IMR-90 (cell line): ENCODE measurements at regions not wholly inside any gene's neighbourhood (a gene's known extent, or its start where the extent isn't known, plus 50 kb on each side); places are given as distances from the start of the nearest gene placed in this dataset.

Experiments
- ATAC-seq: fragments of 200-7000 bp; cut with Tn5 transposase; 2 replicates; pipeline ENCODE4 v1.9.1; 2020; ENCODE audit warnings: low read depth, mild to moderate bottlenecking, moderate library complexity
- BruUV-seq: library from RNA; stranded (reverse); fragments of 400-500 nt; replicated peaks from 2 replicates; lab custom pipeline; 2021; lab: Mats Ljungman, UMichigan
- CTCF ChIA-PET: fragments of 300-600 bp; formaldehyde crosslinking; extraction: SDS; loops from one replicate; lab custom pipeline; 2021; ENCODE audit warnings: antibody characterized with exemption; lab: Yijun Ruan, JAX
- POLR2A ChIA-PET: fragments of 300-600 bp; sonication (Branson Sonifier 250); formaldehyde crosslinking; loops from one replicate; lab custom pipeline; 2022; ENCODE audit warnings: antibody characterized with exemption; ENCODE audit not compliant: unreplicated experiment; lab: Charles Lee
- DNase-seq: peaks from one replicate; pipeline ENCODE4 v3.0.0; 2013
- H2AFZ ChIP-seq: replicated peaks from 2 replicates; pipeline ENCODE3; 2013; ENCODE audit warnings: low read length, mild to moderate bottlenecking; ENCODE audit not compliant: poor library complexity
- H2AK5ac ChIP-seq: 2 replicates; pipeline ENCODE4 v1.6.1; 2013; ENCODE audit warnings: low read depth, low read length, inconsistent platforms
- H2AK9ac ChIP-seq: replicated peaks from 2 replicates; pipeline ENCODE3; 2013; ENCODE audit warnings: mild to moderate bottlenecking, low read depth, low read length, moderate library complexity; ENCODE audit not compliant: poor library complexity
- H2BK120ac ChIP-seq: 2 replicates; pipeline ENCODE4 v1.6.1; 2013; ENCODE audit warnings: low read depth, low read length, inconsistent platforms
- H2BK15ac ChIP-seq: 3 replicates; pipeline ENCODE4 v1.6.1; 2013; ENCODE audit warnings: low read depth, low read length, inconsistent platforms
- H2BK20ac ChIP-seq: 2 replicates; pipeline ENCODE4 v1.6.1; 2013; ENCODE audit warnings: low read depth, mild to moderate bottlenecking, inconsistent platforms, low read length, moderate library complexity
- H2BK5ac ChIP-seq: 2 replicates; pipeline ENCODE4 v1.6.1; 2013; ENCODE audit warnings: mild to moderate bottlenecking, low read depth, low read length, inconsistent platforms; ENCODE audit not compliant: poor library complexity, severe bottlenecking
- H3K14ac ChIP-seq: replicated peaks from 2 replicates; pipeline ENCODE4 v1.6.1; 2013; ENCODE audit warnings: low read depth, low read length, inconsistent platforms
- H3K18ac ChIP-seq: 2 replicates; pipeline ENCODE4 v1.6.1; 2013; ENCODE audit warnings: low read depth, low read length, control low read depth
- H3K23ac ChIP-seq: 2 replicates; pipeline ENCODE4 v1.6.1; 2013; ENCODE audit warnings: low read depth, low read length, inconsistent platforms
- H3K27ac ChIP-seq: 2 replicates; pipeline ENCODE4 v1.5.1; 2013; ENCODE audit warnings: mild to moderate bottlenecking, control low read depth, low read length; ENCODE audit not compliant: insufficient read depth
- H3K27me3 ChIP-seq: 2 replicates; pipeline ENCODE4 v1.6.1; 2013; ENCODE audit warnings: low read length; ENCODE audit not compliant: control insufficient read depth, insufficient read depth
- H3K36me3 ChIP-seq: 2 replicates; pipeline ENCODE4 v1.6.1; 2013; ENCODE audit warnings: low read length, mixed read lengths; ENCODE audit not compliant: control insufficient read depth, insufficient read depth
- H3K4ac ChIP-seq: 2 replicates; pipeline ENCODE4 v1.6.1; 2013; ENCODE audit warnings: low read depth, low read length, inconsistent platforms
- H3K4me1 ChIP-seq: 2 replicates; pipeline ENCODE4 v1.6.1; 2013; ENCODE audit warnings: low read length, mixed read lengths; ENCODE audit not compliant: control insufficient read depth, insufficient read depth
- H3K4me2 ChIP-seq: 2 replicates; pipeline ENCODE4 v1.6.1; 2013; ENCODE audit warnings: low read depth, mild to moderate bottlenecking, control low read depth, low read length, moderate library complexity
- H3K4me3 ChIP-seq: 2 replicates; pipeline ENCODE4 v1.5.1; 2013; ENCODE audit warnings: low read depth, mild to moderate bottlenecking, control low read depth, low read length, moderate library complexity; ENCODE audit not compliant: insufficient read depth
- H3K56ac ChIP-seq: 2 replicates; pipeline ENCODE4 v1.6.1; 2013; ENCODE audit warnings: low read length, inconsistent platforms; ENCODE audit not compliant: insufficient read depth; ENCODE audit errors: extremely low read depth
- H3K79me1 ChIP-seq, 2 experiments: 2 replicates each; pipeline ENCODE4 v1.6.1; 2013; ENCODE audit warnings: low read length in 2 of 2, inconsistent platforms in 1 of 2, low read depth in 1 of 2
- H3K9ac ChIP-seq: 2 replicates; pipeline ENCODE4 v1.6.1; 2013; ENCODE audit warnings: low read depth, low read length, control low read depth
- H3K9me1 ChIP-seq: 2 replicates; pipeline ENCODE4 v1.6.1; 2013; ENCODE audit warnings: low read length, inconsistent platforms; ENCODE audit not compliant: insufficient read depth
- H3K9me3 ChIP-seq: 2 replicates; pipeline ENCODE4 v1.6.1; 2013; ENCODE audit warnings: low read length; ENCODE audit not compliant: control insufficient read depth, insufficient read depth
- H4K20me1 ChIP-seq: 2 replicates; pipeline ENCODE4 v1.6.1; 2013; ENCODE audit warnings: low read length, inconsistent platforms; ENCODE audit not compliant: insufficient read depth
- H4K5ac ChIP-seq: 2 replicates; pipeline ENCODE4 v1.6.1; 2013; ENCODE audit warnings: mild to moderate bottlenecking, low read depth, low read length, control low read depth
- H4K8ac ChIP-seq, 2 experiments: 2 replicates each; pipeline ENCODE4 v1.6.1; 2013; ENCODE audit warnings: low read depth in 2 of 2, low read length in 2 of 2, control low read depth in 1 of 2, inconsistent platforms in 1 of 2
- H4K91ac ChIP-seq: 2 replicates; pipeline ENCODE4 v1.6.1; 2013; ENCODE audit warnings: low read depth, low read length, inconsistent platforms; ENCODE audit not compliant: insufficient read depth
- BHLHE40 ChIP-seq: fragments of 150-350 bp; IDR thresholded peaks from 2 replicates; pipeline ENCODE4 v1.6.1; 2016; ENCODE audit warnings: mild to moderate bottlenecking, low read depth, low read length
- CEBPB ChIP-seq: IDR thresholded peaks from 2 replicates; pipeline ENCODE4 v1.6.1; 2012; ENCODE audit warnings: low read depth, low read length, improper control_type of control experiment
- CHD1 ChIP-seq: IDR thresholded peaks from 2 replicates; pipeline ENCODE4 v1.6.1; 2012; ENCODE audit warnings: low read depth, low read length, improper control_type of control experiment
- FOS ChIP-seq: fragments of 150-350 bp; IDR thresholded peaks from 2 replicates; pipeline ENCODE4 v1.6.1; 2016; ENCODE audit warnings: low read depth, low read length
- MAFK ChIP-seq: IDR thresholded peaks from 2 replicates; pipeline ENCODE4 v1.6.1; 2012; ENCODE audit warnings: low read depth, low read length, improper control_type of control experiment
- MAZ ChIP-seq: IDR thresholded peaks from 2 replicates; pipeline ENCODE4 v1.6.1; 2012; ENCODE audit warnings: low read depth, mild to moderate bottlenecking, low read length, improper control_type of control experiment, moderate library complexity, borderline replicate concordance
- MXI1 ChIP-seq: IDR thresholded peaks from 2 replicates; pipeline ENCODE4 v1.6.1; 2012; ENCODE audit warnings: low read depth, mild to moderate bottlenecking, low read length, moderate library complexity, borderline replicate concordance
- NFE2L2 ChIP-seq: fragments of 150-350 bp; IDR thresholded peaks from 2 replicates; pipeline ENCODE4 v1.6.1; 2016; ENCODE audit warnings: low read depth, mild to moderate bottlenecking, low read length
- POLR2A ChIP-seq: IDR thresholded peaks from 2 replicates; pipeline ENCODE4 v1.6.1; 2012; ENCODE audit warnings: mild to moderate bottlenecking, low read depth, low read length
- RAD21 ChIP-seq: IDR thresholded peaks from 2 replicates; pipeline ENCODE4 v1.6.1; 2012; ENCODE audit warnings: low read length, improper control_type of control experiment
- RCOR1 ChIP-seq: IDR thresholded peaks from 2 replicates; pipeline ENCODE4 v1.6.1; 2012; ENCODE audit warnings: mild to moderate bottlenecking, low read length, improper control_type of control experiment; ENCODE audit not compliant: insufficient replicate concordance
- RFX5 ChIP-seq: IDR thresholded peaks from 2 replicates; pipeline ENCODE4 v1.8.0; 2012; ENCODE audit warnings: low read depth, mild to moderate bottlenecking, low read length, moderate library complexity
- SMC3 ChIP-seq: fragments of 150-350 bp; IDR thresholded peaks from 2 replicates; pipeline ENCODE4 v1.6.1; 2016; ENCODE audit warnings: low read depth, mild to moderate bottlenecking, antibody characterized with exemption, low read length, moderate library complexity
- whole genome bisulfite sequencing, 2 experiments: methylation state at CpG; one replicate each; pipeline versions ENCODE4 v1.1.5 to v1.1.7; 2013; ENCODE audit warnings: missing lambda C conversion rate in 2 of 2; ENCODE audit not compliant: insufficient read length in 1 of 2; ENCODE audit errors: extremely low coverage in 2 of 2; 5-methylcytosine and 5-hydroxymethylcytosine counted together
- dilution Hi-C: fragments of 300-500 bp; cut with HindIII; formaldehyde crosslinking; loops from one replicate; pipeline ENCODE4 v1.14.3; 2018; ENCODE audit warnings: low sequenced_read_pairs; ENCODE audit not compliant: unreplicated experiment
- in situ Hi-C: fragments of 300-500 bp; cut with MboI; formaldehyde crosslinking; loops from 3 replicates; pipeline ENCODE4 v1.14.3; 2019; ENCODE audit warnings: low sequenced_read_pairs, inconsistent platforms, mixed read lengths
- intact Hi-C: fragments of 100-400 bp; cut with micrococcal nuclease; formaldehyde crosslinking; loops from 2 replicates; pipeline ENCODE4 v1.10.0; 2022
- TF ChIP-seq, protein P1 (sequence below): fragments of 150-350 bp; IDR thresholded peaks from 2 replicates; pipeline ENCODE4 v1.6.1; 2017; ENCODE audit warnings: mild to moderate bottlenecking, antibody characterized with exemption, low read length, low read depth

DNA sequence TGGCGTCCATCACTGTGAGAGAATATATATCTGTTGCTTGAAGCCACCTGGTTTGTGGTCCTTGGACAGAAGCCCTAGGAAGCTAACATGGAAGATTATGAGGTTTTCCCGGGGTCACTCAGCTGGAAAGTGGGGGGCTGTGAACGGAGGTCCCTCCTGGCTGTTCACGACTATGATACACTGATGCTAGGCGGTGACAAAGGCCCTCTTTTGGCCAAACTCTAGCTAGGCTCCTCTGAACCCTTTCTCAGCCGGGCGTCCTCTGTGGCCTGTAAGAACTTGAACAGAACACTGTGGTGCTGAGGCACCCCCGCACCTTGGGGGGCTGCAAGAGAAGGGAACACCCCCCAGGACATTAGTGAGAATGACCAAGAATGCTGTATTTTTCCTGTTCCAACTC, 164.6 kb downstream of the TFCP2L1 start:
- Histone ChIP-seq H3K9me3 (no peaks in the 10 kb centered on the region), H4K8ac (no peak overlapping the region), H3K27me3 (peaks cover 40% of the 10 kb centered on the region), H4K5ac (no peak overlapping the region), H2BK120ac (no peak overlapping the region), H2BK15ac (no peak overlapping the region), H3K36me3 (no peaks in the 10 kb centered on the region), H2AK9ac (no peak overlapping the region), H2AK5ac (no peak overlapping the region), H2AFZ (no peak overlapping the region), H3K27ac (no peak overlapping the region), H3K4me3 (no peak overlapping the region), H3K14ac (no peak overlapping the region), H3K18ac (no peak overlapping the region), H4K20me1 (no peaks in the 10 kb centered on the region), H3K4ac (no peak overlapping the region), H4K91ac (no peak overlapping the region), H3K9me1 (no peaks in the 10 kb centered on the region), H3K23ac (no peak overlapping the region), H3K79me1 (no peaks in the 10 kb centered on the region), H3K9ac (no peak overlapping the region), H3K56ac (no peak overlapping the region), H3K4me1 (no peaks in the 10 kb centered on the region), H3K4me2 (no peak overlapping the region), H2BK5ac (no peak overlapping the region), H2BK20ac (no peak overlapping the region)
- DNase-seq: no peak
- no peak for ATAC-seq
- no CpG with 5 or more reads among the region's 8 CpGs for WGBS, 2 experiments
- ChIA-PET POLR2A (no interaction called here), CTCF (no interaction called here)
- intact Hi-C loops: no loop called here
- in situ Hi-C loops: no loop called here
- TF ChIP-seq CHD1 (no peak), RFX5 (no peak), POLR2A (no peak), NFE2L2 (no peak), MAZ (no peak), FOS (no peak), RAD21 (no peak), CEBPB (no peak), BHLHE40 (no peak), SMC3 (no peak), MXI1 (no peak), MAFK (no peak), RCOR1 (no peak)
- TF ChIP-seq, protein P1, sequence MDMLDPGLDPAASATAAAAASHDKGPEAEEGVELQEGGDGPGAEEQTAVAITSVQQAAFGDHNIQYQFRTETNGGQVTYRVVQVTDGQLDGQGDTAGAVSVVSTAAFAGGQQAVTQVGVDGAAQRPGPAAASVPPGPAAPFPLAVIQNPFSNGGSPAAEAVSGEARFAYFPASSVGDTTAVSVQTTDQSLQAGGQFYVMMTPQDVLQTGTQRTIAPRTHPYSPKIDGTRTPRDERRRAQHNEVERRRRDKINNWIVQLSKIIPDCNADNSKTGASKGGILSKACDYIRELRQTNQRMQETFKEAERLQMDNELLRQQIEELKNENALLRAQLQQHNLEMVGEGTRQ: no peak
- dilution Hi-C loops: no loop called here
- BruUV-seq: no TSS peak
